ENCODE measurements at regions not wholly inside any gene's neighbourhood (a gene's known extent, or its start where the extent isn't known, plus 50 kb on each side); places are given as distances from the start of the nearest gene placed in this dataset.
"Not testable (repeated sequence)": the region's sequence is repeated elsewhere in the genome, so short reads cannot be mapped to it uniquely, and the experiment has no call there.

GRCh38 chr19:27745978-27746542 is 1466.9 kb downstream of the UQCRFS1 start:
- no peak for DNase-seq

- no peak for DNase-seq
These were observed 1467.8 kb downstream of the UQCRFS1 start for GRCh38 chr19:27744926-27745768.

- no peak for DNase-seq
These were observed 1470.9 kb downstream of the UQCRFS1 start for GRCh38 chr19:27742041-27742440.

GRCh38 chr19:27741236-27741635 is 1471.7 kb downstream of the UQCRFS1 start:
- no peak for DNase-seq

- DNase-seq, result no peak
These were observed 1472.6 kb downstream of the UQCRFS1 start for GRCh38 chr19:27740396-27740795.

- DNase-seq, result no peak
These were observed 1474.3 kb downstream of the UQCRFS1 start for GRCh38 chr19:27738569-27739193.

GRCh38 chr19:27736225-27736624 is 1476.7 kb downstream of the UQCRFS1 start:
- no peak for DNase-seq

- DNase-seq, result no peak
These were observed 1477.6 kb downstream of the UQCRFS1 start for GRCh38 chr19:27735314-27735713.

GRCh38 chr19:27734496-27735220 is 1478.3 kb downstream of the UQCRFS1 start:
- DNase-seq, result no peak

- no peak for DNase-seq
These were observed 1479.2 kb downstream of the UQCRFS1 start for GRCh38 chr19:27733551-27734266.

- DNase-seq, result no peak
These were observed 1483.6 kb downstream of the UQCRFS1 start for GRCh38 chr19:27729332-27729731.

GRCh38 chr19:27722625-27723024 is 1490.3 kb downstream of the UQCRFS1 start:
- DNase-seq, result no peak

- DNase-seq, result no peak
These were observed 1492.8 kb downstream of the UQCRFS1 start for GRCh38 chr19:27720155-27720554.

GRCh38 chr19:27719034-27719433 is 1493.9 kb downstream of the UQCRFS1 start:
- DNase-seq, result no peak

GRCh38 chr19:27718234-27718633 is 1494.7 kb downstream of the UQCRFS1 start:
- no peak for DNase-seq

- no peak for DNase-seq
These were observed 1495.1 kb downstream of the UQCRFS1 start for GRCh38 chr19:27717825-27718224.

- DNase-seq, result no peak
These were observed 1496.0 kb downstream of the UQCRFS1 start for GRCh38 chr19:27716922-27717321.

- no peak for DNase-seq
These were observed 1498.1 kb downstream of the UQCRFS1 start for GRCh38 chr19:27714857-27715256.

GRCh38 chr19:27709496-27709895 is 1503.5 kb downstream of the UQCRFS1 start:
- DNase-seq, result no peak

- DNase-seq, result not testable (repeated sequence)
These were observed 1504.0 kb downstream of the UQCRFS1 start for GRCh38 chr19:27708986-27709385.

- not testable (repeated sequence) for DNase-seq
These were observed 1505.9 kb downstream of the UQCRFS1 start for GRCh38 chr19:27707026-27707425.

- no peak for DNase-seq
These were observed 1507.1 kb downstream of the UQCRFS1 start for GRCh38 chr19:27705896-27706295.
